CD4-positive, alpha-beta T cell treated with Interleukin-4 for 1 hour (primary cell): ENCODE measurements at regions not wholly inside any gene's neighbourhood (a gene's known extent, or its start where the extent isn't known, plus 50 kb on each side); places are given as distances from the start of the nearest gene placed in this dataset.
"Not testable (repeated sequence)": the region's sequence is repeated elsewhere in the genome, so short reads cannot be mapped to it uniquely, and the experiment has no call there.

Source experiments
- DNase-seq, 2 donors: peaks; one replicate each; pipeline ENCODE4 v3.0.0-alpha.2; 2020 to 2022

- not testable (repeated sequence) for DNase-seq
Observed at GRCh38 chr9:22225856-22226255, 216.8 kb upstream of the CDKN2B start.

GRCh38 chr9:22227986-22228385 is 218.6 kb upstream of the DMRTA1 start:
- no peak for DNase-seq

- DNase-seq, result no peak
Observed at GRCh38 chr9:22228542-22228941, 218.1 kb upstream of the DMRTA1 start.

GRCh38 chr9:22229069-22229468 is 217.6 kb upstream of the DMRTA1 start:
- DNase-seq, result no peak

- DNase-seq, result not testable (repeated sequence)
Observed at GRCh38 chr9:22231309-22231708, 215.3 kb upstream of the DMRTA1 start.

GRCh38 chr9:22232971-22233370 is 213.7 kb upstream of the DMRTA1 start:
- no peak for DNase-seq

- peak in 1 of 2 donors; percentile 21 for DNase-seq
Observed at GRCh38 chr9:22237497-22238363, 208.9 kb upstream of the DMRTA1 start.

GRCh38 chr9:22238809-22239684 is 207.6 kb upstream of the DMRTA1 start:
- peak in 1 of 2 donors; percentile 27 for DNase-seq

- DNase-seq, result peak in 1 of 2 donors; percentile 39
Observed at GRCh38 chr9:22240619-22241018, 206.0 kb upstream of the DMRTA1 start.

- no peak for DNase-seq
Observed at GRCh38 chr9:22241024-22241423, 205.6 kb upstream of the DMRTA1 start.

GRCh38 chr9:22241611-22242010 is 205.0 kb upstream of the DMRTA1 start:
- no peak for DNase-seq

GRCh38 chr9:22244139-22245011 is 202.2 kb upstream of the DMRTA1 start:
- DNase-seq, result peak; percentile 17 to 55

GRCh38 chr9:22255337-22255736 is 191.3 kb upstream of the DMRTA1 start:
- no peak for DNase-seq

GRCh38 chr9:22256381-22256780 is 190.2 kb upstream of the DMRTA1 start:
- DNase-seq, result no peak

- DNase-seq, result no peak
Observed at GRCh38 chr9:22257026-22257816, 189.4 kb upstream of the DMRTA1 start.

GRCh38 chr9:22265038-22265437 is 181.6 kb upstream of the DMRTA1 start:
- no peak for DNase-seq

GRCh38 chr9:22265534-22265933 is 181.1 kb upstream of the DMRTA1 start:
- DNase-seq, result no peak

GRCh38 chr9:22274477-22274876 is 172.1 kb upstream of the DMRTA1 start:
- DNase-seq, result no peak

GRCh38 chr9:22278426-22278825 is 168.2 kb upstream of the DMRTA1 start:
- DNase-seq, result no peak

- DNase-seq, result no peak
Observed at GRCh38 chr9:22279636-22280035, 167.0 kb upstream of the DMRTA1 start.

GRCh38 chr9:22285066-22285465 is 161.6 kb upstream of the DMRTA1 start:
- DNase-seq, result no peak

GRCh38 chr9:22286661-22287060 is 160.0 kb upstream of the DMRTA1 start:
- no peak for DNase-seq
